HL-60 (cell line): ENCODE measurements at regions not wholly inside any gene's neighbourhood (a gene's known extent, or its start where the extent isn't known, plus 50 kb on each side); places are given as distances from the start of the nearest gene placed in this dataset.

Source experiments
- DNase-seq, 2 experiments: peaks; one replicate each; pipeline ENCODE4 v3.0.0-alpha.2; 2010 to 2020; ENCODE audit warnings: low read depth in 1 of 2, low spot score in 1 of 2
- H3K27ac ChIP-seq: fragments of 250-450 bp; sonication (Bioruptor Pico); replicated peaks from 2 replicates; pipeline ENCODE4 v1.5.1; 2020; ENCODE audit warnings: mild to moderate bottlenecking, moderate library complexity
- H3K27me3 ChIP-seq: fragments of 250-450 bp; sonication (Bioruptor Pico); 2 replicates; pipeline ENCODE4 v1.5.1; 2021; ENCODE audit warnings: mild to moderate bottlenecking, moderate library complexity; ENCODE audit not compliant: insufficient read depth, poor library complexity, severe bottlenecking
- H3K4me3 ChIP-seq: replicated peaks from 2 replicates; pipeline ENCODE4 v1.5.1; 2011; ENCODE audit warnings: mild to moderate bottlenecking, control low read depth, low read length; ENCODE audit not compliant: insufficient read depth
- CTCF ChIP-seq: IDR thresholded peaks from one replicate; pipeline ENCODE4 v1.5.1; 2011; ENCODE audit warnings: low read length, control low read depth, inconsistent platforms; ENCODE audit not compliant: insufficient read depth
- GABPA ChIP-seq: IDR thresholded peaks from 2 replicates; pipeline ENCODE4 v1.6.1; 2012; ENCODE audit warnings: low read depth
- POLR2AphosphoS5 ChIP-seq: IDR thresholded peaks from 2 replicates; pipeline ENCODE4 v1.6.1; 2012; ENCODE audit warnings: low read depth
- SPI1 ChIP-seq: IDR thresholded peaks from 2 replicates; pipeline ENCODE4 v1.6.1; 2012; ENCODE audit warnings: low read depth, mild to moderate bottlenecking, borderline replicate concordance
- TF ChIP-seq, protein P1 (sequence below): IDR thresholded peaks from 2 replicates; pipeline ENCODE4 v1.6.1; 2012; ENCODE audit warnings: low read depth; ENCODE audit not compliant: insufficient replicate concordance

- H3K27ac ChIP-seq = no peak overlapping the region
- no peak for DNase-seq
- TF ChIP-seq CTCF (no peak), SPI1 (no peak), GABPA (no peak), POLR2AphosphoS5 (no peak)
- TF ChIP-seq, protein P1, sequence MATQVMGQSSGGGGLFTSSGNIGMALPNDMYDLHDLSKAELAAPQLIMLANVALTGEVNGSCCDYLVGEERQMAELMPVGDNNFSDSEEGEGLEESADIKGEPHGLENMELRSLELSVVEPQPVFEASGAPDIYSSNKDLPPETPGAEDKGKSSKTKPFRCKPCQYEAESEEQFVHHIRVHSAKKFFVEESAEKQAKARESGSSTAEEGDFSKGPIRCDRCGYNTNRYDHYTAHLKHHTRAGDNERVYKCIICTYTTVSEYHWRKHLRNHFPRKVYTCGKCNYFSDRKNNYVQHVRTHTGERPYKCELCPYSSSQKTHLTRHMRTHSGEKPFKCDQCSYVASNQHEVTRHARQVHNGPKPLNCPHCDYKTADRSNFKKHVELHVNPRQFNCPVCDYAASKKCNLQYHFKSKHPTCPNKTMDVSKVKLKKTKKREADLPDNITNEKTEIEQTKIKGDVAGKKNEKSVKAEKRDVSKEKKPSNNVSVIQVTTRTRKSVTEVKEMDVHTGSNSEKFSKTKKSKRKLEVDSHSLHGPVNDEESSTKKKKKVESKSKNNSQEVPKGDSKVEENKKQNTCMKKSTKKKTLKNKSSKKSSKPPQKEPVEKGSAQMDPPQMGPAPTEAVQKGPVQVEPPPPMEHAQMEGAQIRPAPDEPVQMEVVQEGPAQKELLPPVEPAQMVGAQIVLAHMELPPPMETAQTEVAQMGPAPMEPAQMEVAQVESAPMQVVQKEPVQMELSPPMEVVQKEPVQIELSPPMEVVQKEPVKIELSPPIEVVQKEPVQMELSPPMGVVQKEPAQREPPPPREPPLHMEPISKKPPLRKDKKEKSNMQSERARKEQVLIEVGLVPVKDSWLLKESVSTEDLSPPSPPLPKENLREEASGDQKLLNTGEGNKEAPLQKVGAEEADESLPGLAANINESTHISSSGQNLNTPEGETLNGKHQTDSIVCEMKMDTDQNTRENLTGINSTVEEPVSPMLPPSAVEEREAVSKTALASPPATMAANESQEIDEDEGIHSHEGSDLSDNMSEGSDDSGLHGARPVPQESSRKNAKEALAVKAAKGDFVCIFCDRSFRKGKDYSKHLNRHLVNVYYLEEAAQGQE = no peak
These were observed 190.9 kb upstream of the PLSCR5 start for GRCh38 chr3:146796078-146796477.

GRCh38 chr3:146783446-146783845 is 178.3 kb upstream of the PLSCR5 start:
- H3K27ac ChIP-seq = no peak overlapping the region
- DNase-seq = no peak
- no peak overlapping the region for H3K4me3 ChIP-seq
- H3K27me3 ChIP-seq = no peaks in the 10 kb centered on the region
- no peak for TF ChIP-seq GABPA
- no peak for TF ChIP-seq SPI1
- TF ChIP-seq POLR2AphosphoS5 = no peak
- no peak for TF ChIP-seq CTCF
- TF ChIP-seq, protein P1 = no peak

More at GRCh38 chr3:146796078-146796477, 190.9 kb upstream of the PLSCR5 start:
- no peak overlapping the region for H3K4me3 ChIP-seq
- H3K27me3 ChIP-seq = no peaks in the 10 kb centered on the region

DNA sequence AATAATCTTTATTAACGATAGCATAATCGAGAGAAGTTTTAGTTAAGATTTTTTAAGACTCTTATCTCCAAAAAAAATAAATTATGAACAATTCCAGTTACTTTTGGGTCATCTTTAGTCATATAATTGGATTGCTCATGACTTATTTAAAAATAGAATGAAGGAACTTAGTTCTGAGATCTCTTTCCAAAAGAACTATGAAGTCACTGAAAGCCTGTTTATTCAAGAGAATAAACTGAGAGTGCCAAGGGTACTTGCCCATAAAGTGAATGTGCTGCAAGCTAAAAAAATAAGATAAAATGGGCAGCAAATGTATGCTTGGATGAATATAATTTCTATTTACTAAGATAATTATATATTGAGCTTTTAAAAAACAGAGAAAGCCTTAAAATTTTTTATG is 176.5 kb upstream of the PLSCR5 start:
- no peak for TF ChIP-seq CTCF
- Histone ChIP-seq H3K27ac (no peak overlapping the region), H3K27me3 (no peaks in the 10 kb centered on the region), H3K4me3 (no peak overlapping the region)
- DNase-seq = no peak

- no peak for DNase-seq
- TF ChIP-seq CTCF (no peak), SPI1 (no peak), POLR2AphosphoS5 (no peak), GABPA (no peak)
- TF ChIP-seq, protein P1 = no peak
- H3K27me3 ChIP-seq = no peaks in the 10 kb centered on the region
- H3K27ac ChIP-seq = no peak overlapping the region
- H3K4me3 ChIP-seq = no peak overlapping the region
These were observed 175.9 kb upstream of the PLSCR5 start for GRCh38 chr3:146781059-146781458.
